Endometrium (tissue), 2 donors: ENCODE measurements at regions not wholly inside any gene's neighbourhood (a gene's known extent, or its start where the extent isn't known, plus 50 kb on each side); places are given as distances from the start of the nearest gene placed in this dataset.

Experiments used
- FAIRE-seq: peaks from 2 replicates; lab custom pipeline; 2012; peaks lifted over from hg19 to GRCh38; lab: Jason Lieb, UNC
- donor health status: control.
- donor health status: control.

- no peak for FAIRE-seq
Observed at GRCh38 chr18:28390022-28390421, 213.1 kb upstream of the CDH2 start.

GRCh38 chr18:28382215-28382879, 205.4 kb upstream of the CDH2 start:
- FAIRE-seq: no peak

GRCh38 chr18:28372186-28372585, 195.3 kb upstream of the CDH2 start:
- FAIRE-seq: no peak

- FAIRE-seq: no peak
Observed at GRCh38 chr18:28366676-28367075, 189.7 kb upstream of the CDH2 start.

GRCh38 chr18:28365411-28365831, 188.5 kb upstream of the CDH2 start:
- no peak for FAIRE-seq

- FAIRE-seq: no peak
Observed at GRCh38 chr18:28363124-28363523, 186.2 kb upstream of the CDH2 start.

- no peak for FAIRE-seq
Observed at GRCh38 chr18:28359176-28359575, 182.2 kb upstream of the CDH2 start.

GRCh38 chr18:28357766-28358401, 181.0 kb upstream of the CDH2 start:
- no peak for FAIRE-seq

GRCh38 chr18:28350821-28351220, 173.9 kb upstream of the CDH2 start:
- no peak for FAIRE-seq

- FAIRE-seq: no peak
Observed at GRCh38 chr18:28342231-28342630, 165.3 kb upstream of the CDH2 start.

- FAIRE-seq: no peak
Observed at GRCh38 chr18:28338316-28338715, 161.4 kb upstream of the CDH2 start.

- no peak for FAIRE-seq
Observed at GRCh38 chr18:28334516-28334915, 157.6 kb upstream of the CDH2 start.

- FAIRE-seq: no peak
Observed at GRCh38 chr18:28332071-28332470, 155.1 kb upstream of the CDH2 start.

GRCh38 chr18:28331551-28331950, 154.6 kb upstream of the CDH2 start:
- FAIRE-seq: no peak

GRCh38 chr18:28313602-28314001, 136.7 kb upstream of the CDH2 start:
- FAIRE-seq: no peak

- no peak for FAIRE-seq
Observed at GRCh38 chr18:28288784-28289183, 111.9 kb upstream of the CDH2 start.

GRCh38 chr18:28287146-28287545, 110.2 kb upstream of the CDH2 start:
- no peak for FAIRE-seq

- FAIRE-seq: no peak
Observed at GRCh38 chr18:28284132-28284531, 107.2 kb upstream of the CDH2 start.

- no peak for FAIRE-seq
Observed at GRCh38 chr18:28281400-28281799, 104.5 kb upstream of the CDH2 start.

GRCh38 chr18:28269750-28270149, 92.8 kb upstream of the CDH2 start:
- no peak for FAIRE-seq

GRCh38 chr18:28267878-28268625, 91.1 kb upstream of the CDH2 start:
- FAIRE-seq: no peak

- FAIRE-seq: no peak
Observed at GRCh38 chr18:28267276-28267675, 90.3 kb upstream of the CDH2 start.

GRCh38 chr18:28256166-28256565, 79.2 kb upstream of the CDH2 start:
- FAIRE-seq: no peak
